Upper lobe of left lung (tissue), 6 donors: ENCODE measurements at regions not wholly inside any gene's neighbourhood (a gene's known extent, or its start where the extent isn't known, plus 50 kb on each side); places are given as distances from the start of the nearest gene placed in this dataset.

ENCODE experiments used
- ATAC-seq, 2 donors: fragments of 200-7000 bp; cut with Tn5 transposase; one replicate each; pipeline ENCODE4 v1.9.1; 2022; ENCODE audit warnings: mild to moderate bottlenecking in 2 of 2, moderate library complexity in 2 of 2; ENCODE audit not compliant: low FRiP score in 2 of 2
- DNase-seq, 2 donors: peaks; one replicate each; pipeline ENCODE4 v3.0.0-alpha.2; 2019 to 2020
- H3K27ac ChIP-seq, 4 donors: fragments of 200-600 bp; sonication (generic); one replicate each; pipeline ENCODE4 v1.5.1; 2016 to 2019
- H3K27me3 ChIP-seq, 4 donors: fragments of 200-600 bp; sonication (generic); one replicate each; pipeline ENCODE4 v1.5.1; 2017 to 2019
- H3K36me3 ChIP-seq, 4 donors: fragments of 200-600 bp; sonication (generic); one replicate each; pipeline ENCODE4 v1.5.1; 2016 to 2019
- H3K4me1 ChIP-seq, 4 donors: fragments of 200-600 bp; sonication (generic); one replicate each; pipeline ENCODE4 v1.5.1; 2018 to 2019
- H3K4me3 ChIP-seq, 4 donors: fragments of 200-600 bp; sonication (generic); one replicate each; pipeline ENCODE4 v1.5.1; 2017 to 2019; ENCODE audit warnings: mild to moderate bottlenecking in 2 of 4, moderate library complexity in 1 of 4
- H3K9me3 ChIP-seq, 4 donors: fragments of 200-600 bp; sonication (generic); one replicate each; pipeline ENCODE4 v1.5.1; 2018 to 2019
- EP300 ChIP-seq, 4 donors: sonication (generic); formaldehyde crosslinking; IDR thresholded peaks; one replicate each; pipeline ENCODE4 v1.5.1; 2017; ENCODE audit warnings: antibody characterized with exemption in 4 of 4, control low read depth in 2 of 4
- POLR2A ChIP-seq, 4 donors: fragments of 450-650 bp; IDR thresholded peaks; one replicate each; pipeline ENCODE4 v1.5.1; 2016 to 2017; ENCODE audit warnings: antibody characterized with exemption in 4 of 4, mild to moderate bottlenecking in 2 of 4
- POLR2AphosphoS5 ChIP-seq, 2 donors: sonication (generic); formaldehyde crosslinking; IDR thresholded peaks; one replicate each; pipeline ENCODE4 v1.5.1; 2017; ENCODE audit warnings: antibody characterized with exemption in 2 of 2
- WGBS, 2 donors: methylation state at CpG; one replicate each; pipeline ENCODE4 v1.1.5; 2017 to 2018; 5-methylcytosine and 5-hydroxymethylcytosine counted together
- TF ChIP-seq, protein P1 (sequence below), 6 experiments: fragments of 450-650 bp in 4 of 6; fragments of 200-600 bp in 2 of 6; sonication (generic) in 2 of 6; IDR thresholded peaks; one replicate each; pipeline ENCODE4 v1.5.1; 2016 to 2019; ENCODE audit warnings: antibody characterized with exemption in 6 of 6
- donor health status: DM: no; HTN: no; CAD: no; lungs with moderate emphysema.
- donor health status: DM: no; HTN: yes; CAD: no; lungs with severe emphysema.

DNA sequence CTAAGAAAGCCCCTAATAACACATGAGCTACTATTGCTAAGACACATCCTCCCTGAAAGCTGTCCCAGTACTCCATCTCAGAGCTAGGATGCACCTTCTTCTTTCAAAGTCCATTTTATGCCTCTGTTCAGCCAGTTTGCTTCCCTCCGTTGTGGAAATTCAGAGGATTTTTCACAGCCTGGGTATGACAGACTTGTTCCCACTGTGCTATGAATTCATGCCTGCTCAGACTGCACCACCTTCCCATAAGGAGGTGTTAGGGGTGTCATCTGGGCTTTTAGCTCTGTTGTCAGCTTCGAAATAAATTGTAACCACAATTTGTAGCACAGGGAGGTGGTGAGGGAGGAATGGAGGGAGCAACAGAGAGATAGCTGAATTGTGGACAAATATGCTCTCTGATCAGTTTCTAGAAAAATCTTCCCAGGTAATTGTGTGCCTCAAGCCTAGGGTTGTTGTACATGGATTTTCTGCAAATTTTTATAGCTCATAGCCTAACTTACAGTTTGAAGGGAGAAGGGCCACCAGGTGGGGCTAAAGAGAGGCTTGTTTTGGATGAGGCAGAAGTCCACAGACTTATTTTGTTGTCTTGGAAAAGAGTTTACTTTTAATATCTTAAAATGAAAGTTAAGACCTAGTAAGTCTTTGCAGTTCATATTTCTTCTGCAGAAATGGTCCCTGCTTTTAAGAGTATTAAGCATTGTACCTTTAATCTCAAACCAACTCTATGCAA is 462.0 kb downstream of the PDCD6IP start:
- DNase-seq (peak in 1 of 2 donors; percentile 36), ATAC-seq (peak in 1 of 2 donors; percentile 68)
- no peak overlapping the region for H3K27ac ChIP-seq
- no peak for TF ChIP-seq POLR2A (IDR thresholded peaks at IDR 0.05)
- TF ChIP-seq, protein P1, sequence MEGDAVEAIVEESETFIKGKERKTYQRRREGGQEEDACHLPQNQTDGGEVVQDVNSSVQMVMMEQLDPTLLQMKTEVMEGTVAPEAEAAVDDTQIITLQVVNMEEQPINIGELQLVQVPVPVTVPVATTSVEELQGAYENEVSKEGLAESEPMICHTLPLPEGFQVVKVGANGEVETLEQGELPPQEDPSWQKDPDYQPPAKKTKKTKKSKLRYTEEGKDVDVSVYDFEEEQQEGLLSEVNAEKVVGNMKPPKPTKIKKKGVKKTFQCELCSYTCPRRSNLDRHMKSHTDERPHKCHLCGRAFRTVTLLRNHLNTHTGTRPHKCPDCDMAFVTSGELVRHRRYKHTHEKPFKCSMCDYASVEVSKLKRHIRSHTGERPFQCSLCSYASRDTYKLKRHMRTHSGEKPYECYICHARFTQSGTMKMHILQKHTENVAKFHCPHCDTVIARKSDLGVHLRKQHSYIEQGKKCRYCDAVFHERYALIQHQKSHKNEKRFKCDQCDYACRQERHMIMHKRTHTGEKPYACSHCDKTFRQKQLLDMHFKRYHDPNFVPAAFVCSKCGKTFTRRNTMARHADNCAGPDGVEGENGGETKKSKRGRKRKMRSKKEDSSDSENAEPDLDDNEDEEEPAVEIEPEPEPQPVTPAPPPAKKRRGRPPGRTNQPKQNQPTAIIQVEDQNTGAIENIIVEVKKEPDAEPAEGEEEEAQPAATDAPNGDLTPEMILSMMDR (IDR thresholded peaks at IDR 0.05), result peak in 4 of 6 experiments; percentile 22 to 50 (median 36)
- H3K4me1 ChIP-seq, result peaks cover 0 to 4% (median 0%) of the 10 kb centered on the region in 4 donors
- no peak overlapping the region for H3K4me3 ChIP-seq
- no peaks in the 10 kb centered on the region for H3K9me3 ChIP-seq
- H3K27me3 ChIP-seq, result no peaks in the 10 kb centered on the region
- H3K36me3 ChIP-seq, result no peaks in the 10 kb centered on the region
- WGBS, 2 donors, result 88 to 92% methylated on average over 2 of the region's 2 CpGs

DNA sequence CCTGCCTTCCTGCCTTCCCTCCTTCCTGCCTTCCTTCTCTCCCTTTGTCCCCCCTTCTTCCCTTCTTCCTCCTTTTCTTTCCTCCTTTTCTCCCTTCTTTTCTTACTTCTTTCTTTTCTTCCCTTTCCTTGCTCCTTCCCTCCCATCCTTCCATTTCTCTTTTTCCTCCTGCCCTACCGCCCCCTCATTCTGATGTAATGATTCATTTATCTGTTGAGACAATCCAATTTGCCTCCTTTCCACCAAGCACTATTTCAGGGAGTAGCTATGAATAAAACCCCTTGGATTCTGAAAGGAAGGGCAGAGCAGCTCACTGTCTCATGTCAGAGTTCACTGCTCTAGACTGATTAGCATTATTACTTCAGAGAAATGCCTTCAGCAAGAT is 462.6 kb downstream of the PDCD6IP start:
- Histone ChIP-seq H3K27me3 (no peaks in the 10 kb centered on the region), H3K4me1 (peaks cover 0 to 4% (median 0%) of the 10 kb centered on the region in 4 donors), H3K36me3 (no peaks in the 10 kb centered on the region), H3K27ac (no peak overlapping the region), H3K4me3 (no peak overlapping the region), H3K9me3 (no peaks in the 10 kb centered on the region)
- 65 to 93% methylated on average over 1 of the region's 1 CpG for WGBS, 2 donors
- ATAC-seq (peak in 1 of 2 donors; percentile 23), DNase-seq (no peak)
- no peak for TF ChIP-seq POLR2A (IDR thresholded peaks at IDR 0.05)
- no peak for TF ChIP-seq EP300 (IDR thresholded peaks at IDR 0.05)
- TF ChIP-seq, protein P1 (IDR thresholded peaks at IDR 0.05), result no peak
- TF ChIP-seq POLR2AphosphoS5 (IDR thresholded peaks at IDR 0.05), result no peak

DNA sequence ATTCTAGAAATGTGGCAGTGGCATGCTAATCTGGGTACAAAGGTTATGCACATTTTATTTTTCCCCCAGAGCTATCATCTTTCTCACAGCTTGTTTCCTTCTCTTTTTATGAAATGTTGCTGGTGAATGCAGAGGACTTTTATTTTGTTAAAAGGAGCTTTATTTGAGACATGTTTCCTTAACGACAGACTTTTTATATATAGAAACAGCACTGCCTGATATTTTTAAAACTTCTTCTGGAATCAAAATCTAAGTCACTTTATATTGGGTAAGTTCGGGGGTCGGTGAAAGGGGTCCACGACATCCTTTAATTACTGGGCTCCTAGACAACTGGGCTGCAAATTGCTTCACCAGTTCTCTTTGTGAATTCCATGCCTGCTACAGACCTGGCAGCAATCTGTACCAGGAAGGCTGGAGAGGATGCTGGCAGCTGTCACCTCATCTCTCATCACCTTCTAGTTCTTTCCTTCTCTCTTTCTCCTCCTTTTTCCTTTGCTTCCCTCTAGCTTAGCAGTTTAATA is 464.7 kb downstream of the PDCD6IP start:
- H3K36me3 ChIP-seq, result no peaks in the 10 kb centered on the region
- H3K4me1 ChIP-seq, result peaks cover 0 to 4% (median 0%) of the 10 kb centered on the region in 4 donors
- 18 to 33% methylated on average over 4 of the region's 4 CpGs for WGBS, 2 donors
- ATAC-seq, result no peak
- H3K4me3 ChIP-seq, result no peak overlapping the region
- no peak overlapping the region for H3K27ac ChIP-seq
- no peaks in the 10 kb centered on the region for H3K27me3 ChIP-seq
- TF ChIP-seq POLR2A (IDR thresholded peaks at IDR 0.05), result no peak
- TF ChIP-seq POLR2AphosphoS5 (IDR thresholded peaks at IDR 0.05), result no peak
- TF ChIP-seq EP300 (IDR thresholded peaks at IDR 0.05), result no peak
- TF ChIP-seq, protein P1 (IDR thresholded peaks at IDR 0.05), result no peak
- no peaks in the 10 kb centered on the region for H3K9me3 ChIP-seq
- DNase-seq, result no peak

DNA sequence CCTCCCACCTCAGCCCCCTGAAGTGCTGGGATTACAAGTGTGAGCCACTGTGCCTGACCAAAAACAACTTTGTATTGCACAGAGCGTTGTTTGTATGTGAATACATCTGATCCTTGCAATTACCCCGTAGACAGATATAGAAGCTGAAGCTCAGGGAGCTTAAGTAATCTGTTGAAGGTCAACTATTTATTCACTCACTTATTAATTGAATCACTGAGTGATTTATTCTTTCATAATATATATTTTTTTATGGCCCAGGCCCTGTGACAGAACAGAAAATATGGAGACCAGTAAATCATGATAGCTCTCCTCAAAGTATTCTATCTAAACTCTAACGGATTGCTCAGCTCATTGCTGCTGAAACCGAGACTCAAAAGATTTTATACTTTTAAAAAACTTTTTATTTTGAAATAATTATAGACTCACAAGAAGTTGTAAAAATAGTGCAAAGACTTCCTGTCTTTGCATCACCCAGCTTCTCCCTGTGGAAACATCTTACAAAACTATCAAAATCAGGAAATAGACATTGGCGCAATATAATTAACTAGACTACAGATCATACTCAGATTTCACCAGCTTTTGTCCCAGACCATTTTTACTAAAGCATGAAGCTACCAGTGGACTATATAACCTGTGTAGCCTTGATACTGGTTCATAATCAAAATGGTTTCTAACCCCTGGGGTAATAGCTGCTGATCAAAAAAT is 466.1 kb downstream of the PDCD6IP start:
- no peak for DNase-seq
- H3K4me3 ChIP-seq, result no peak overlapping the region
- WGBS, 2 donors, result 74 to 75% methylated on average over 5 of the region's 5 CpGs
- no peak for ATAC-seq
- no peaks in the 10 kb centered on the region for H3K36me3 ChIP-seq
- no peak for TF ChIP-seq EP300 (IDR thresholded peaks at IDR 0.05)
- TF ChIP-seq, protein P1 (IDR thresholded peaks at IDR 0.05), result no peak
- TF ChIP-seq POLR2A (IDR thresholded peaks at IDR 0.05), result no peak
- TF ChIP-seq POLR2AphosphoS5 (IDR thresholded peaks at IDR 0.05), result no peak
- H3K27ac ChIP-seq, result no peak overlapping the region
- peaks cover 0 to 4% (median 0%) of the 10 kb centered on the region in 4 donors for H3K4me1 ChIP-seq
- no peaks in the 10 kb centered on the region for H3K27me3 ChIP-seq
- H3K9me3 ChIP-seq, result no peaks in the 10 kb centered on the region
